Right cardiac atrium (tissue), 5 donors: ENCODE measurements at regions not wholly inside any gene's neighbourhood (a gene's known extent, or its start where the extent isn't known, plus 50 kb on each side); places are given as distances from the start of the nearest gene placed in this dataset.
"Not testable (repeated sequence)": the region's sequence is repeated elsewhere in the genome, so short reads cannot be mapped to it uniquely, and the experiment has no call there.

Source experiments
- ATAC-seq, 2 donors: fragments of 200-7000 bp; cut with Tn5 transposase; one replicate each; pipeline versions ENCODE4 v1.8.0 to v1.9.1; 2020; ENCODE audit warnings: moderate library complexity in 2 of 2, mild to moderate bottlenecking in 1 of 2
- DNase-seq, 3 donors: peaks; one replicate each; pipeline ENCODE4 v3.0.0-alpha.2; 2020
- H3K27ac ChIP-seq: one replicate; pipeline ENCODE4 v1.5.1; 2013; ENCODE audit warnings: mild to moderate bottlenecking, low read length, control low read depth, moderate library complexity
- H3K27me3 ChIP-seq: one replicate; pipeline ENCODE4 v1.6.1; 2013; ENCODE audit not compliant: control insufficient read depth, insufficient read depth
- H3K4me1 ChIP-seq: one replicate; pipeline ENCODE4 v1.6.1; 2013; ENCODE audit warnings: low read length; ENCODE audit not compliant: control insufficient read depth, insufficient read depth
- H3K4me3 ChIP-seq: one replicate; pipeline ENCODE4 v1.5.1; 2013; ENCODE audit warnings: low read length, control low read depth
- H3K9me3 ChIP-seq: one replicate; pipeline ENCODE4 v1.6.1; 2013; ENCODE audit warnings: low read length; ENCODE audit not compliant: control insufficient read depth
- WGBS: extraction: QIAGEN DNeasy Blood & Tissue Kit; methylation state at CpG from one replicate; pipeline ENCODE4 v1.1.7; 2013; 5-methylcytosine and 5-hydroxymethylcytosine counted together
- intact Hi-C, 4 donors: fragments of 100-400 bp; cut with DNase I; formaldehyde crosslinking; loops; one replicate each; pipeline versions ENCODE4 v1.11.0 to v1.14.0; 2022 to 2023
- donor health status: healthy with polysubstance abuse.
- donor health status: DM: no; HTN: yes; CAD: no.
- donor health status: DM: no; HTN: no; CAD: no.
- donor health status: DM: no; HTN: yes; CAD: no; lungs with severe emphysema.
- donor health status: DM: yes; HTN: yes; CAD: no.

- not testable (repeated sequence) for H3K27ac ChIP-seq, H3K9me3 ChIP-seq, H3K4me1 ChIP-seq, H3K27me3 ChIP-seq, ATAC-seq, H3K4me3 ChIP-seq, DNase-seq
- intact Hi-C loops = loop anchor here in 2 of 4 donors (5.0 to 10.0 kb wide), 4 partner anchors 161 to 811 kb away; partner anchors contain the start of gene SEMA6A (in 1 of the 2)
- WGBS = 89% methylated on average over 17 of the region's 17 CpGs
These were observed 371.2 kb upstream of the SEMA6A start for GRCh38 chr5:116945613-116946382.

DNA sequence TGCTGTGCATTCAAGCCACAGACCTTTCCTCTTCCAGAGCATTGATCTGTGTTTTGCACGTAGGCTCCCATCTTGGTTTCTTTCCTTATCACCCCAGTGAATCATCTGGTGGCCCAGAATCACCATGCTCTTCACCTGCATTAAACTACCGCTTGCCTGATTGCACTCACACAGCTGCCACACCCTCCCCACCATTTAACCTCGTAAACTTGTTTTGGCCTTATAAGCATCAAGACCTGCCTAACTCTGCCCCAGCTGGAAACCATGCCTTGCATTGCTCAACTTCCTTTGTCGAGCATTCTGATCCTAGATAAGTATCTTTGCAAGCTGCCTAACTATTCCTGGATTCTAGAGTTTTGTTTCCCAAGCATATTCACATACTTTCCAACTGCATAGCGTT lies 369.6 kb upstream of the SEMA6A start:
- intact Hi-C loops = loop anchor here in 1 of 4 donors (10.0 kb wide), 2 partner anchors 159 to 809 kb away; no protein-coding TSS in a partner anchor
- no peak for DNase-seq
- no peak overlapping the region for H3K27ac ChIP-seq
- 65% methylated on average over 5 of the region's 5 CpGs for WGBS
- H3K4me3 ChIP-seq = no peak overlapping the region
- no peak for ATAC-seq
- H3K4me1 ChIP-seq = no peaks in the 10 kb centered on the region
- no peaks in the 10 kb centered on the region for H3K27me3 ChIP-seq
- no peaks in the 10 kb centered on the region for H3K9me3 ChIP-seq

GRCh38 chr5:116942622-116943021 lies 368.0 kb upstream of the SEMA6A start:
- Histone ChIP-seq H3K27me3 (no peaks in the 10 kb centered on the region), H3K9me3 (no peaks in the 10 kb centered on the region), H3K27ac (no peak overlapping the region), H3K4me1 (no peaks in the 10 kb centered on the region), H3K4me3 (no peak overlapping the region)
- 79% methylated on average over 6 of the region's 6 CpGs for WGBS
- DNase-seq = no peak
- no peak for ATAC-seq
- intact Hi-C loops = loop anchor here in 1 of 4 donors (10.0 kb wide), 2 partner anchors 158 to 808 kb away; no protein-coding TSS in a partner anchor

DNA sequence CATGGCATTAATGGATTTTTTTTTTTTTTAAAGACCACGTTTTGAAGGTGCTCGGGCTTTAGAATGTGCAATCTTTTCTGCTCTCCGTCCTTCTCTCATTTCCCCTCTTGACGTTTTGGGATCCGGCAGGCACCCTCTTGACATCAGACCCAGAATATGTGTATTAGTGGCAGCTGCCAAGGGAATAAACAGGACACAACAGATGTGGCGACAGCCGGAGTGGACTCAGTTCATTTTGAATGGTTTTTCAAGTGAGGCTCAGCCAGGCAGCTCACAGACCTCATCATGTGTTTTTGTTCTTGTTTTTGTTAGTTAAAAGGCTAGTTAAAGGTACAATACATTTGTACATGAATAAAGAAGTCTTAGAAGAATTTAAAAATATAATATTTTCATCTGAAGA lies 365.0 kb upstream of the SEMA6A start:
- no peak overlapping the region for H3K4me3 ChIP-seq
- no peaks in the 10 kb centered on the region for H3K4me1 ChIP-seq
- intact Hi-C loops = loop anchor here in 1 of 4 donors (10.0 kb wide), 2 partner anchors 155 to 805 kb away; no protein-coding TSS in a partner anchor
- H3K9me3 ChIP-seq = no peaks in the 10 kb centered on the region
- ATAC-seq = no peak
- 49% methylated on average over 7 of the region's 7 CpGs for WGBS
- DNase-seq = no peak
- no peaks in the 10 kb centered on the region for H3K27me3 ChIP-seq
- H3K27ac ChIP-seq = no peak overlapping the region

GRCh38 chr5:116938488-116938887 lies 363.9 kb upstream of the SEMA6A start:
- Histone ChIP-seq H3K27me3 (no peaks in the 10 kb centered on the region), H3K27ac (no peak overlapping the region), H3K4me1 (no peaks in the 10 kb centered on the region), H3K4me3 (no peak overlapping the region), H3K9me3 (no peaks in the 10 kb centered on the region)
- ATAC-seq (no peak), DNase-seq (no peak)
- intact Hi-C loops = no loop called here
- WGBS = 25% methylated on average over 1 of the region's 1 CpG

- H3K4me3 ChIP-seq = no peak overlapping the region
- H3K27ac ChIP-seq = no peak overlapping the region
- H3K9me3 ChIP-seq = no peaks in the 10 kb centered on the region
- DNase-seq (no peak), ATAC-seq (no peak)
- WGBS = 71% methylated on average over 2 of the region's 2 CpGs
- H3K4me1 ChIP-seq = no peaks in the 10 kb centered on the region
- no peaks in the 10 kb centered on the region for H3K27me3 ChIP-seq
- intact Hi-C loops = no loop called here
These were observed 361.0 kb upstream of the SEMA6A start for GRCh38 chr5:116935561-116936162.

DNA sequence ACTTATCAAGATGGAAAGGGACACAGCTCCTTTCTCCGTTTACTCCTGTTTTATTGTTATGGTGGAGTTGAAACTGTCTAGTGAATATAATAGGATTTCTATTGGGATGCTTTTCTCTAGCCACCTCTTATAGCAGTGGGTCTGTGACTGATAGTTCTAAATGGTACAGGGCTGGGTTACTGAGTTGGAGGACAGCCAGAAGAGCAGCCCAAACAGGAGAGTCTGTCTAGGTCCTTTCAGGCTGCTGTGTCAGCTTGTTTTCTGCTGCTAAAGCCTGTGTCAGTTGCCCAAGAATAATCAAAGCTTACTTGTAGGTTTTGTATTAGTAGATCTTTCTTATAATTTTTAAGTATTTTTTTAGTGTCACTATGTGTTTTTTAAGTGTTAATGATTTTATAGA lies 356.0 kb upstream of the SEMA6A start:
- no peak for ATAC-seq
- no peaks in the 10 kb centered on the region for H3K9me3 ChIP-seq
- H3K4me1 ChIP-seq = no peaks in the 10 kb centered on the region
- intact Hi-C loops = no loop called here
- H3K4me3 ChIP-seq = no peak overlapping the region
- H3K27ac ChIP-seq = no peak overlapping the region
- H3K27me3 ChIP-seq = no peaks in the 10 kb centered on the region
- 95% methylated on average over 1 of the region's 1 CpG for WGBS
- DNase-seq = no peak

- H3K4me1 ChIP-seq = no peaks in the 10 kb centered on the region
- ATAC-seq (no peak), DNase-seq (no peak)
- H3K27ac ChIP-seq = no peak overlapping the region
- no peak overlapping the region for H3K4me3 ChIP-seq
- intact Hi-C loops = no loop called here
- H3K9me3 ChIP-seq = no peaks in the 10 kb centered on the region
- WGBS = 84% methylated on average over 2 of the region's 2 CpGs
- H3K27me3 ChIP-seq = no peaks in the 10 kb centered on the region
These were observed 348.7 kb upstream of the SEMA6A start for GRCh38 chr5:116923344-116923743.

DNA sequence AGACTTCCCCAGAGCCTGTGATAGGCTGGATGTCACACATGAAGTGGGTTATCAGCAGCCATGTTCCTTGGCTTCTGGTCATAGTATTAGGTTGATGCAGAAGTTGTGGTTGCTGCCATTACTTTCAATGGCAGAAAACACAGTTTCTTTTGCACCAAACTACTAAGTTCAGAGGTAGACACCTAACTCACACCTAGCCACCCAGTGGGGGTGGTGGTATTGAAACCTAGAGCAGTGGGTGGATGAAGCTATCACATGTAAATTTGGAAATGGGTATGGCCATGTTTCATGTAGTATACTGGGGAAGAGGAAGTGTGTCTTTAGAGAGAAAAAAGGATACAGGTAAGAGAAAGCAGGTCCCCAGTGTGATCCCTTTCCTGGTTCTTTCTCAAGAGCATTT lies 347.9 kb upstream of the SEMA6A start:
- Histone ChIP-seq H3K4me3 (no peak overlapping the region), H3K27ac (no peak overlapping the region), H3K27me3 (no peaks in the 10 kb centered on the region), H3K9me3 (no peaks in the 10 kb centered on the region), H3K4me1 (no peaks in the 10 kb centered on the region)
- intact Hi-C loops = no loop called here
- DNase-seq (no peak), ATAC-seq (no peak)

DNA sequence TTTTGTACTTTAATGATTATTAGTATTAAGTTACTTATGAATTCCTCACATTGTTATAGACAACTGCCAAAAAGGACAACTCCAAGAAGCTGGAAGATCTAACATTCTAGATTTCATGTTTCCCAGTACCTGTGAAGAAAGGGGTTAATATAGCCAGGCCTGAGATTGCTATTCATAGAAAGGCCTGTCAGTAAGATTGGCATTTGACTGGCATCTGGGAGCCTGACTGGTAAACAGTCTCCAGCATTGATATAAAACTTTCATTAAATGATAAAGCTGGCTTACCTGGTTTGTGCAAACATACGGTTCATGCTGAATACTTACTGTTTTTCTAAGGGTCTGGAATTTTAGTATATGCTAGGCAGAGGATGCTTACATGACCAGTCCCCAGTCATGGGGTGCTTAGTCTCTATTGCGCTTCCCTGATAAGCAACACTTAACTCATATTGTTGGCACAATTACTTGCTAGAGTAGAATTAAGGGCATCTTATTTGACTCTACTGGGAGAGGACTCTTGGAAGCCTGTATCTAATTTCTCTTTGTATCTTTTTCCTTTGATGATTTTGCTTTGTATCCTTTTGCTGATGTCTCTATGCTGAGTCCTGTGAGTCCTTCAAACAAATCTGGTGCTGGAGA lies 340.4 kb upstream of the SEMA6A start:
- DNase-seq (no peak), ATAC-seq (no peak)
- Histone ChIP-seq H3K9me3 (no peaks in the 10 kb centered on the region), H3K4me3 (no peak overlapping the region), H3K4me1 (no peaks in the 10 kb centered on the region), H3K27ac (no peak overlapping the region), H3K27me3 (no peaks in the 10 kb centered on the region)
- intact Hi-C loops = no loop called here
- 77% methylated on average over 2 of the region's 2 CpGs for WGBS

- 70% methylated on average over 1 of the region's 1 CpG for WGBS
These were observed 337.6 kb upstream of the SEMA6A start for GRCh38 chr5:116912221-116912620.

More at GRCh38 chr5:116912221-116912620, 337.6 kb upstream of the SEMA6A start:
- H3K27me3 ChIP-seq = no peaks in the 10 kb centered on the region
- DNase-seq (no peak), ATAC-seq (no peak)
- intact Hi-C loops = no loop called here
- H3K9me3 ChIP-seq = no peaks in the 10 kb centered on the region
- H3K27ac ChIP-seq = no peak overlapping the region
- H3K4me1 ChIP-seq = no peaks in the 10 kb centered on the region
- H3K4me3 ChIP-seq = no peak overlapping the region
